ENCODE measurements at regions not wholly inside any gene's neighbourhood (a gene's known extent, or its start where the extent isn't known, plus 50 kb on each side); places are given as distances from the start of the nearest gene placed in this dataset.

- TF ChIP-seq EP300 (IDR thresholded peaks at IDR 0.05; ENCODE audit: borderline replicate concordance) (no peak), CEBPB (IDR thresholded peaks at IDR 0.05) (no peak), TAF1 (IDR thresholded peaks at IDR 0.05; ENCODE audit: low read depth) (no peak), CREB1 (IDR thresholded peaks at IDR 0.05; ENCODE audit: low read depth) (no peak), NFIC (IDR thresholded peaks at IDR 0.05) (no peak)
Observed at GRCh38 chr7:21238400-21239116, 189.3 kb upstream of the SP4 start.

- TF ChIP-seq MAX (IDR thresholded peaks at IDR 0.05) (no peak), EGR1 (IDR thresholded peaks at IDR 0.05) (no peak), TCF12 (IDR thresholded peaks at IDR 0.05; ENCODE audit: low read depth) (no peak), REST (IDR thresholded peaks at IDR 0.05; ENCODE audit: low read depth) (no peak), EP300 (IDR thresholded peaks at IDR 0.05; ENCODE audit: borderline replicate concordance) (no peak), TEAD4 (IDR thresholded peaks at IDR 0.05) (no peak)
Observed at GRCh38 chr7:21243265-21243664, 184.6 kb upstream of the SP4 start.

GRCh38 chr7:21251151-21251800, 176.6 kb upstream of the SP4 start:
- no peak for TF ChIP-seq EP300 (IDR thresholded peaks at IDR 0.05; ENCODE audit: borderline replicate concordance)
- no peak for TF ChIP-seq RAD21 (IDR thresholded peaks at IDR 0.05; ENCODE audit: low read depth)
- no peak for TF ChIP-seq NFIC (IDR thresholded peaks at IDR 0.05)
- no peak for TF ChIP-seq FOXM1 (IDR thresholded peaks at IDR 0.05; ENCODE audit: borderline replicate concordance, low read depth)
- no peak for TF ChIP-seq TAF1 (IDR thresholded peaks at IDR 0.05; ENCODE audit: low read depth)

- no peak for TF ChIP-seq REST (IDR thresholded peaks at IDR 0.05; ENCODE audit: low read depth)
- no peak for TF ChIP-seq EGR1 (IDR thresholded peaks at IDR 0.05)
- no peak for TF ChIP-seq CREB1 (IDR thresholded peaks at IDR 0.05; ENCODE audit: low read depth)
- 0 out of 2 replicates have a peak, but pooled peaks have one; percentile 7 for TF ChIP-seq TEAD4 (IDR thresholded peaks at IDR 0.05)
- no peak for TF ChIP-seq TCF12 (IDR thresholded peaks at IDR 0.05; ENCODE audit: low read depth)
- TF ChIP-seq RAD21 (IDR thresholded peaks at IDR 0.05; ENCODE audit: low read depth): peak; percentile 94
- no peak for TF ChIP-seq CEBPB (IDR thresholded peaks at IDR 0.05)
Observed at GRCh38 chr7:21253740-21254687, 173.9 kb upstream of the SP4 start.

- TF ChIP-seq RAD21 (IDR thresholded peaks at IDR 0.05; ENCODE audit: low read depth) (peak; percentile 60), REST (IDR thresholded peaks at IDR 0.05; ENCODE audit: low read depth) (no peak)
Observed at GRCh38 chr7:21256310-21256877, 171.5 kb upstream of the SP4 start.

- TF ChIP-seq NFIC (IDR thresholded peaks at IDR 0.05) (no peak), TAF1 (IDR thresholded peaks at IDR 0.05; ENCODE audit: low read depth) (no peak), EGR1 (IDR thresholded peaks at IDR 0.05) (no peak)
Observed at GRCh38 chr7:21260939-21261338, 166.9 kb upstream of the SP4 start.
